Endothelial cell of umbilical vein (primary cell): ENCODE measurements at regions not wholly inside any gene's neighbourhood (a gene's known extent, or its start where the extent isn't known, plus 50 kb on each side); places are given as distances from the start of the nearest gene placed in this dataset.

Source experiments
- BruUV-seq: library from RNA; stranded (reverse); fragments of 400-500 nt; replicated peaks from 2 replicates; lab custom pipeline; 2021; lab: Mats Ljungman, UMichigan
- CTCF ChIA-PET: fragments of 300-600, 350-600 bp; sonication (Branson Sonifier 250); formaldehyde crosslinking; loops from one replicate; lab custom pipeline; 2021; ENCODE audit warnings: antibody characterized with exemption, inconsistent platforms; lab: Charles Lee
- POLR2A ChIA-PET: fragments of 300-600, 350-600 bp; sonication (Branson Sonifier 250); formaldehyde crosslinking; loops from one replicate; lab custom pipeline; 2021; ENCODE audit warnings: antibody characterized with exemption, inconsistent platforms; lab: Charles Lee
- DNase-seq: peaks from one replicate; pipeline ENCODE4 v3.0.0-alpha.2; 2011; ENCODE audit warnings: low read depth, low spot score
- FAIRE-seq: peaks from 2 replicates; lab custom pipeline; 2011; peaks lifted over from hg19 to GRCh38; lab: Jason Lieb, UNC
- H2AFZ ChIP-seq: 2 replicates; pipeline ENCODE4 v1.6.0; 2012; ENCODE audit warnings: low read depth, low read length, control low read depth, inconsistent platforms
- H3K27ac ChIP-seq: 2 replicates; pipeline ENCODE4 v1.5.1; 2011; ENCODE audit warnings: low read depth, mild to moderate bottlenecking, control low read depth, low read length, moderate library complexity; ENCODE audit not compliant: insufficient read depth
- H3K27me3 ChIP-seq, 2 experiments: 2 replicates each; pipeline versions ENCODE4 v1.6.0 to v1.6.1; 2011; ENCODE audit warnings: low read length in 2 of 2, mixed read lengths in 1 of 2; ENCODE audit not compliant: control insufficient read depth in 2 of 2, insufficient read depth in 2 of 2
- H3K36me3 ChIP-seq, 2 experiments: 2 replicates in 1 of 2; 3 replicates in 1 of 2; pipeline ENCODE4 v1.5.1; 2011; ENCODE audit warnings: low read length in 2 of 2, mild to moderate bottlenecking in 1 of 2, moderate library complexity in 1 of 2; ENCODE audit not compliant: control insufficient read depth in 2 of 2, insufficient read depth in 2 of 2; ENCODE audit errors: extremely low read depth in 1 of 2
- H3K4me1 ChIP-seq: 3 replicates; pipeline ENCODE4 v1.5.1; 2011; ENCODE audit warnings: mild to moderate bottlenecking, low read length; ENCODE audit not compliant: control insufficient read depth, insufficient read depth; ENCODE audit errors: extremely low read depth
- H3K4me2 ChIP-seq: 2 replicates; pipeline ENCODE4 v1.6.1; 2011; ENCODE audit warnings: low read length, control low read depth, mixed read lengths; ENCODE audit not compliant: insufficient read depth
- H3K4me3 ChIP-seq, 3 experiments: fragments of 200-600 bp in 1 of 3; sonication (generic), shearing (Covaris generic) in 1 of 3; replicated peaks in 1 of 3; 2 replicates each; pipeline ENCODE4 v1.5.1; 2011 to 2016; ENCODE audit warnings: control low read depth in 3 of 3, low read length in 3 of 3, mild to moderate bottlenecking in 2 of 3, inconsistent platforms in 1 of 3, low read depth in 1 of 3, moderate library complexity in 1 of 3; ENCODE audit not compliant: insufficient read depth in 1 of 3
- H3K79me2 ChIP-seq: 2 replicates; pipeline ENCODE4 v1.6.0; 2012; ENCODE audit warnings: low read length, inconsistent platforms; ENCODE audit not compliant: control insufficient read depth, insufficient read depth
- H3K9ac ChIP-seq: replicated peaks from 2 replicates; pipeline ENCODE3; 2011; ENCODE audit warnings: low read length, control low read depth; ENCODE audit not compliant: insufficient read depth; ENCODE audit errors: extremely low read depth
- H3K9me1 ChIP-seq: replicated peaks from 3 replicates; pipeline ENCODE4 v1.6.0; 2011; ENCODE audit warnings: mild to moderate bottlenecking, low read length; ENCODE audit not compliant: control insufficient read depth, insufficient read depth; ENCODE audit errors: extremely low read depth
- H3K9me3 ChIP-seq: replicated peaks from 2 replicates; pipeline ENCODE4 v1.5.1; 2012; ENCODE audit warnings: low read length, inconsistent platforms; ENCODE audit not compliant: control insufficient read depth, insufficient read depth
- H4K20me1 ChIP-seq: replicated peaks from 2 replicates; pipeline ENCODE3; 2011; ENCODE audit warnings: mild to moderate bottlenecking, low read length; ENCODE audit not compliant: control insufficient read depth, insufficient read depth; ENCODE audit errors: extremely low read depth
- CTCF ChIP-seq, 2 donors: IDR thresholded peaks; 1 replicate in 1 of 2; 2 replicates in 1 of 2; pipeline ENCODE4 v1.5.1; 2011; ENCODE audit warnings: low read length in 2 of 2, mild to moderate bottlenecking in 2 of 2, moderate library complexity in 2 of 2, control low read depth in 1 of 2, inconsistent platforms in 1 of 2, low read depth in 1 of 2; ENCODE audit not compliant: insufficient read depth in 1 of 2; ENCODE audit errors: extremely low read depth in 1 of 2
- EZH2 ChIP-seq: IDR thresholded peaks from 2 replicates; pipeline ENCODE4 v1.6.1; 2012; ENCODE audit warnings: borderline replicate concordance, low read depth, mild to moderate bottlenecking, moderate library complexity, low read length, inconsistent platforms; ENCODE audit not compliant: severe bottlenecking
- FOS ChIP-seq: IDR thresholded peaks from 2 replicates; pipeline ENCODE4 v1.6.1; 2011; ENCODE audit warnings: mild to moderate bottlenecking, low read length, moderate library complexity, borderline replicate concordance; ENCODE audit not compliant: insufficient read depth
- GATA2 ChIP-seq: IDR thresholded peaks from 2 replicates; pipeline ENCODE4 v1.7.0; 2011; ENCODE audit warnings: low read depth, mild to moderate bottlenecking, moderate library complexity, mixed read lengths, low read length; ENCODE audit not compliant: insufficient read length, insufficient read depth
- JUN ChIP-seq: IDR thresholded peaks from 2 replicates; pipeline ENCODE4 v1.6.1; 2011; ENCODE audit warnings: borderline replicate concordance, low read depth; ENCODE audit not compliant: insufficient read length, insufficient read depth
- MAX ChIP-seq: IDR thresholded peaks from 2 replicates; pipeline ENCODE4 v1.6.1; 2011; ENCODE audit not compliant: insufficient read depth, insufficient read length
- MYC ChIP-seq: IDR thresholded peaks from one replicate; pipeline ENCODE4 v1.6.1; 2011; ENCODE audit warnings: mild to moderate bottlenecking, low read depth, low read length
- POLR2A ChIP-seq: IDR thresholded peaks from 2 replicates; pipeline ENCODE4 v1.6.1; 2012; ENCODE audit warnings: low read depth, mild to moderate bottlenecking, control low read depth, low read length
- POLR2AphosphoS5 ChIP-seq: IDR thresholded peaks from 2 replicates; pipeline ENCODE4 v1.6.1; 2012; ENCODE audit warnings: low read depth, mild to moderate bottlenecking, control low read depth, low read length, moderate library complexity; ENCODE audit not compliant: insufficient read depth
- dilution Hi-C: fragments of 300-500 bp; cut with MboI; formaldehyde crosslinking; loops from one replicate; pipeline ENCODE4 v1.15.0; 2019; ENCODE audit warnings: low sequenced_read_pairs; ENCODE audit not compliant: extremely low pct_ligation_motif_present
- intact Hi-C: fragments of 100-400 bp; cut with micrococcal nuclease; formaldehyde crosslinking; loops from one replicate; pipeline ENCODE4 v1.10.0; 2022

- Histone ChIP-seq H3K4me1 (no peaks in the 10 kb centered on the region), H3K9me3 (peaks cover 2% of the 10 kb centered on the region), H4K20me1 (no peaks in the 10 kb centered on the region), H3K4me2 (no peak overlapping the region), H3K27ac (no peak overlapping the region), H3K36me3 (no peaks in the 10 kb centered on the region), H2AFZ (no peak overlapping the region), H3K79me2 (no peaks in the 10 kb centered on the region), H3K4me3 (no peak overlapping the region), H3K9ac (no peak overlapping the region), H3K9me1 (no peaks in the 10 kb centered on the region), H3K27me3 (no peaks in the 10 kb centered on the region)
- ChIA-PET CTCF (no interaction called here), POLR2A (no interaction called here)
- no peak for TF ChIP-seq FOS
- no peak for TF ChIP-seq POLR2A
- TF ChIP-seq EZH2: no peak
- TF ChIP-seq POLR2AphosphoS5: no peak
- no peak for TF ChIP-seq JUN
- TF ChIP-seq GATA2: no peak
- BruUV-seq: no TSS peak
- DNase-seq: no peak
- intact Hi-C loops (no loop called here), dilution Hi-C loops (no loop called here)
- FAIRE-seq: no peak
These were observed 280.0 kb downstream of the IGSF11 start for GRCh38 chr3:118754406-118755252.

- Histone ChIP-seq H3K4me2 (no peak overlapping the region), H3K4me3 (no peak overlapping the region), H3K27ac (no peak overlapping the region), H3K4me1 (no peaks in the 10 kb centered on the region), H4K20me1 (no peaks in the 10 kb centered on the region), H3K9me3 (peaks cover 2% of the 10 kb centered on the region), H3K36me3 (no peaks in the 10 kb centered on the region), H3K9ac (no peak overlapping the region), H3K27me3 (no peaks in the 10 kb centered on the region), H3K79me2 (no peaks in the 10 kb centered on the region), H3K9me1 (no peaks in the 10 kb centered on the region), H2AFZ (no peak overlapping the region)
- dilution Hi-C loops (no loop called here), intact Hi-C loops (no loop called here)
- TF ChIP-seq CTCF (IDR thresholded peaks at IDR 0.05; ENCODE audit: extremely low read depth in 1 of 2, insufficient read depth in 1 of 2, low read depth in 1 of 2, low read length in 2 of 2): no peak
- TF ChIP-seq POLR2AphosphoS5: no peak
- TF ChIP-seq MYC: no peak
- no peak for TF ChIP-seq MAX
- no peak for TF ChIP-seq EZH2
- no peak for TF ChIP-seq POLR2A
- TF ChIP-seq JUN: no peak
- no peak for TF ChIP-seq GATA2
- TF ChIP-seq FOS: no peak
- CTCF ChIA-PET: no interaction called here
- no TSS peak for BruUV-seq
- FAIRE-seq (no peak), DNase-seq (no peak)
- POLR2A ChIA-PET: no interaction called here
These were observed 279.3 kb downstream of the IGSF11 start for GRCh38 chr3:118755253-118755801.
